ENCODE measurements at regions not wholly inside any gene's neighbourhood (a gene's known extent, or its start where the extent isn't known, plus 50 kb on each side); places are given as distances from the start of the nearest gene placed in this dataset.

GRCh38 chr10:61284222-61284890, 168.8 kb downstream of the TMEM26 start:
- TF ChIP-seq TAF1 (IDR thresholded peaks at IDR 0.05; ENCODE audit: low read depth, low read length) = no peak
- TF ChIP-seq POLR2AphosphoS5 (IDR thresholded peaks at IDR 0.05; ENCODE audit: low read depth, low read length) = no peak
- no peak for TF ChIP-seq POLR2A (IDR thresholded peaks at IDR 0.05; ENCODE audit: low read depth, low read length)
- TF ChIP-seq POU2F2 (IDR thresholded peaks at IDR 0.05; ENCODE audit: low read depth, low read length) = no peak
- no peak for TF ChIP-seq SPI1 (IDR thresholded peaks at IDR 0.05; ENCODE audit: low read depth, low read length)
